IMR-90 (cell line): ENCODE measurements at regions not wholly inside any gene's neighbourhood (a gene's known extent, or its start where the extent isn't known, plus 50 kb on each side); places are given as distances from the start of the nearest gene placed in this dataset.

ENCODE experiments used
- CEBPB ChIP-seq: IDR thresholded peaks from 2 replicates; pipeline ENCODE4 v1.6.1; 2012; ENCODE audit warnings: low read depth, low read length, improper control_type of control experiment
- CHD1 ChIP-seq: IDR thresholded peaks from 2 replicates; pipeline ENCODE4 v1.6.1; 2012; ENCODE audit warnings: low read depth, low read length, improper control_type of control experiment
- CTCF ChIP-seq: conservative IDR thresholded peaks from 2 replicates; pipeline ENCODE4 v1.5.1; 2012; ENCODE audit warnings: mild to moderate bottlenecking, low read depth, low read length, improper control_type of control experiment
- ELK1 ChIP-seq: fragments of 150-350 bp; IDR thresholded peaks from 2 replicates; pipeline ENCODE4 v1.6.1; 2016; ENCODE audit warnings: low read depth, mild to moderate bottlenecking, low read length, moderate library complexity, borderline replicate concordance
- FOS ChIP-seq: fragments of 150-350 bp; IDR thresholded peaks from 2 replicates; pipeline ENCODE4 v1.6.1; 2016; ENCODE audit warnings: low read depth, low read length
- MAFK ChIP-seq: IDR thresholded peaks from 2 replicates; pipeline ENCODE4 v1.6.1; 2012; ENCODE audit warnings: low read depth, low read length, improper control_type of control experiment
- MXI1 ChIP-seq: IDR thresholded peaks from 2 replicates; pipeline ENCODE4 v1.6.1; 2012; ENCODE audit warnings: low read depth, mild to moderate bottlenecking, low read length, moderate library complexity, borderline replicate concordance
- NFE2L2 ChIP-seq: fragments of 150-350 bp; IDR thresholded peaks from 2 replicates; pipeline ENCODE4 v1.6.1; 2016; ENCODE audit warnings: low read depth, mild to moderate bottlenecking, low read length
- POLR2A ChIP-seq: IDR thresholded peaks from 2 replicates; pipeline ENCODE4 v1.6.1; 2012; ENCODE audit warnings: mild to moderate bottlenecking, low read depth, low read length
- RAD21 ChIP-seq: IDR thresholded peaks from 2 replicates; pipeline ENCODE4 v1.6.1; 2012; ENCODE audit warnings: low read length, improper control_type of control experiment
- RCOR1 ChIP-seq: IDR thresholded peaks from 2 replicates; pipeline ENCODE4 v1.6.1; 2012; ENCODE audit warnings: mild to moderate bottlenecking, low read length, improper control_type of control experiment; ENCODE audit not compliant: insufficient replicate concordance
- RFX5 ChIP-seq: IDR thresholded peaks from 2 replicates; pipeline ENCODE4 v1.8.0; 2012; ENCODE audit warnings: low read depth, mild to moderate bottlenecking, low read length, moderate library complexity
- SMC3 ChIP-seq: fragments of 150-350 bp; IDR thresholded peaks from 2 replicates; pipeline ENCODE4 v1.6.1; 2016; ENCODE audit warnings: low read depth, mild to moderate bottlenecking, antibody characterized with exemption, low read length, moderate library complexity
- USF2 ChIP-seq: fragments of 150-350 bp; IDR thresholded peaks from 2 replicates; pipeline ENCODE4 v1.6.1; 2017; ENCODE audit warnings: mild to moderate bottlenecking, antibody characterized with exemption, low read length, low read depth

- TF ChIP-seq POLR2A: no peak
- no peak for TF ChIP-seq RFX5
- TF ChIP-seq RCOR1: no peak
- no peak for TF ChIP-seq NFE2L2
- TF ChIP-seq RAD21: no peak
- TF ChIP-seq CTCF: no peak
- TF ChIP-seq CHD1: no peak
- TF ChIP-seq MAFK: no peak
- no peak for TF ChIP-seq FOS
- TF ChIP-seq CEBPB: no peak
- TF ChIP-seq ELK1: no peak
- TF ChIP-seq USF2: no peak
- TF ChIP-seq MXI1: no peak
- TF ChIP-seq SMC3: no peak
Observed at GRCh38 chr5:114830114-114830513, 339.6 kb downstream of the TRIM36 start.
